ENCODE measurements at regions not wholly inside any gene's neighbourhood (a gene's known extent, or its start where the extent isn't known, plus 50 kb on each side); places are given as distances from the start of the nearest gene placed in this dataset.

DNA sequence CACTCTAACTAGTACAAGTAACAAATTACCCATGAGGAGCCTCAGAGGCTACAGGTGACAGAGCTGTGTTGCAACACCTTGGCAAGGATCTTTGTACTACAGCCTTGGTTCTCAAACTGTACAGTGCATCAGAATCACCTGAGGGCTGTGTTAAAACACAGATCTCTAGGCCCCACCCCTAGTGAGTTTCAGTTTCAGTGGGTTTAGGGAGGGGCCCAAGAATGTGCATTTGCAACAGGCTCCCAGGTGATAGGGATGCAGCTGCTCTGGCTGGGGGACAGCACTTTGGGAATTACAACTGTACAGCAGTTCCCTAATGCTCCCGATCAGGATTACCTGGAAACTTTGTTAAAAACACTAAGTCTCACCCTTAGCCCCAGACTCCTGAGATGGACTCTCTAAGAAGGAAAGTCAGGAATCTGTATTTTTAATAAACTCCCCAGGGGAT is 66.1 kb upstream of the NR2F2 start (continued):
- TF ChIP-seq, protein P1, sequence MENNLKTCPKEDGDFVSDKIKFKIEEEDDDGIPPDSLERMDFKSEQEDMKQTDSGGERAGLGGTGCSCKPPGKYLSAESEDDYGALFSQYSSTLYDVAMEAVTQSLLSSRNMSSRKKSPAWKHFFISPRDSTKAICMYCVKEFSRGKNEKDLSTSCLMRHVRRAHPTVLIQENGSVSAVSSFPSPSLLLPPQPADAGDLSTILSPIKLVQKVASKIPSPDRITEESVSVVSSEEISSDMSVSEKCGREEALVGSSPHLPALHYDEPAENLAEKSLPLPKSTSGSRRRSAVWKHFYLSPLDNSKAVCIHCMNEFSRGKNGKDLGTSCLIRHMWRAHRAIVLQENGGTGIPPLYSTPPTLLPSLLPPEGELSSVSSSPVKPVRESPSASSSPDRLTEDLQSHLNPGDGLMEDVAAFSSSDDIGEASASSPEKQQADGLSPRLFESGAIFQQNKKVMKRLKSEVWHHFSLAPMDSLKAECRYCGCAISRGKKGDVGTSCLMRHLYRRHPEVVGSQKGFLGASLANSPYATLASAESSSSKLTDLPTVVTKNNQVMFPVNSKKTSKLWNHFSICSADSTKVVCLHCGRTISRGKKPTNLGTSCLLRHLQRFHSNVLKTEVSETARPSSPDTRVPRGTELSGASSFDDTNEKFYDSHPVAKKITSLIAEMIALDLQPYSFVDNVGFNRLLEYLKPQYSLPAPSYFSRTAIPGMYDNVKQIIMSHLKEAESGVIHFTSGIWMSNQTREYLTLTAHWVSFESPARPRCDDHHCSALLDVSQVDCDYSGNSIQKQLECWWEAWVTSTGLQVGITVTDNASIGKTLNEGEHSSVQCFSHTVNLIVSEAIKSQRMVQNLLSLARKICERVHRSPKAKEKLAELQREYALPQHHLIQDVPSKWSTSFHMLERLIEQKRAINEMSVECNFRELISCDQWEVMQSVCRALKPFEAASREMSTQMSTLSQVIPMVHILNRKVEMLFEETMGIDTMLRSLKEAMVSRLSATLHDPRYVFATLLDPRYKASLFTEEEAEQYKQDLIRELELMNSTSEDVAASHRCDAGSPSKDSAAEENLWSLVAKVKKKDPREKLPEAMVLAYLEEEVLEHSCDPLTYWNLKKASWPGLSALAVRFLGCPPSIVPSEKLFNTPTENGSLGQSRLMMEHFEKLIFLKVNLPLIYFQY (CRISPR knock-in tag; IDR thresholded peaks at IDR 0.05; ENCODE audit: borderline replicate concordance), result no peak
- no peak for TF ChIP-seq ZNF317 (CRISPR knock-in tag; IDR thresholded peaks at IDR 0.05)
- 0 out of 2 replicates have a peak, but pooled peaks have one; percentile 8 for TF ChIP-seq RXRB (CRISPR knock-in tag; IDR thresholded peaks at IDR 0.05; ENCODE audit: borderline replicate concordance)
- TF ChIP-seq KLF6 (CRISPR knock-in tag; IDR thresholded peaks at IDR 0.05), result no peak
- TF ChIP-seq KLF9 (CRISPR knock-in tag; IDR thresholded peaks at IDR 0.05; ENCODE audit: low read depth), result no peak
- TF ChIP-seq ZNF17 (CRISPR knock-in tag; IDR thresholded peaks at IDR 0.05), result no peak
- peak; percentile 51; the same call in 1 of the 2 replicates for TF ChIP-seq HMG20A (CRISPR knock-in tag; IDR thresholded peaks at IDR 0.05; ENCODE audit: borderline replicate concordance)
- TF ChIP-seq GFI1 (CRISPR knock-in tag; IDR thresholded peaks at IDR 0.05; ENCODE audit: borderline replicate concordance), result no peak
- no peak for TF ChIP-seq NCOA5 (CRISPR knock-in tag; IDR thresholded peaks at IDR 0.05)
- TF ChIP-seq ZNF138 (CRISPR knock-in tag; IDR thresholded peaks at IDR 0.05; ENCODE audit: low read depth), result no peak
- TF ChIP-seq ZNF136 (CRISPR knock-in tag; IDR thresholded peaks at IDR 0.05; ENCODE audit: low read depth), result no peak
- TF ChIP-seq SP140L (CRISPR knock-in tag; IDR thresholded peaks at IDR 0.05; ENCODE audit: borderline replicate concordance), result no peak
- TF ChIP-seq STAG1 (CRISPR knock-in tag; IDR thresholded peaks at IDR 0.05), result no peak
- TF ChIP-seq KAT2B (IDR thresholded peaks at IDR 0.05; ENCODE audit: borderline replicate concordance, low read depth, low read length), result no peak
- TF ChIP-seq RARA (CRISPR knock-in tag; IDR thresholded peaks at IDR 0.05), result no peak
- TF ChIP-seq, protein P2, sequence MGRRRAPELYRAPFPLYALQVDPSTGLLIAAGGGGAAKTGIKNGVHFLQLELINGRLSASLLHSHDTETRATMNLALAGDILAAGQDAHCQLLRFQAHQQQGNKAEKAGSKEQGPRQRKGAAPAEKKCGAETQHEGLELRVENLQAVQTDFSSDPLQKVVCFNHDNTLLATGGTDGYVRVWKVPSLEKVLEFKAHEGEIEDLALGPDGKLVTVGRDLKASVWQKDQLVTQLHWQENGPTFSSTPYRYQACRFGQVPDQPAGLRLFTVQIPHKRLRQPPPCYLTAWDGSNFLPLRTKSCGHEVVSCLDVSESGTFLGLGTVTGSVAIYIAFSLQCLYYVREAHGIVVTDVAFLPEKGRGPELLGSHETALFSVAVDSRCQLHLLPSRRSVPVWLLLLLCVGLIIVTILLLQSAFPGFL (CRISPR knock-in tag; IDR thresholded peaks at IDR 0.05), result no peak
- no peak for TF ChIP-seq SRSF9 (IDR thresholded peaks at IDR 0.05; ENCODE audit: borderline replicate concordance, insufficient read depth, low read depth, low read length, poor library complexity, severe bottlenecking)
- TF ChIP-seq ONECUT2 (CRISPR knock-in tag; IDR thresholded peaks at IDR 0.05), result no peak
- TF ChIP-seq ZNF792 (CRISPR knock-in tag; IDR thresholded peaks at IDR 0.05), result no peak
- 0 out of 2 replicates have a peak, but pooled peaks have one; percentile 14 for TF ChIP-seq HMG20B (CRISPR knock-in tag; conservative IDR thresholded peaks at IDR 0.05)
- no peak for TF ChIP-seq ZNF274 (CRISPR knock-in tag; IDR thresholded peaks at IDR 0.05)
- TF ChIP-seq, protein P3, sequence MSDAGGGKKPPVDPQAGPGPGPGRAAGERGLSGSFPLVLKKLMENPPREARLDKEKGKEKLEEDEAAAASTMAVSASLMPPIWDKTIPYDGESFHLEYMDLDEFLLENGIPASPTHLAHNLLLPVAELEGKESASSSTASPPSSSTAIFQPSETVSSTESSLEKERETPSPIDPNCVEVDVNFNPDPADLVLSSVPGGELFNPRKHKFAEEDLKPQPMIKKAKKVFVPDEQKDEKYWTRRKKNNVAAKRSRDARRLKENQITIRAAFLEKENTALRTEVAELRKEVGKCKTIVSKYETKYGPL (CRISPR knock-in tag; IDR thresholded peaks at IDR 0.05), result no peak
- no peak for TF ChIP-seq MYC (CRISPR knock-in tag; IDR thresholded peaks at IDR 0.05; ENCODE audit: borderline replicate concordance)
- no peak for TF ChIP-seq HOXA9 (CRISPR knock-in tag; IDR thresholded peaks at IDR 0.05; ENCODE audit: borderline replicate concordance)
- TF ChIP-seq ZNF329 (CRISPR knock-in tag; IDR thresholded peaks at IDR 0.05; ENCODE audit: low read depth), result no peak
- TF ChIP-seq HOXD1 (CRISPR knock-in tag; IDR thresholded peaks at IDR 0.05), result no peak
- TF ChIP-seq, protein P4, sequence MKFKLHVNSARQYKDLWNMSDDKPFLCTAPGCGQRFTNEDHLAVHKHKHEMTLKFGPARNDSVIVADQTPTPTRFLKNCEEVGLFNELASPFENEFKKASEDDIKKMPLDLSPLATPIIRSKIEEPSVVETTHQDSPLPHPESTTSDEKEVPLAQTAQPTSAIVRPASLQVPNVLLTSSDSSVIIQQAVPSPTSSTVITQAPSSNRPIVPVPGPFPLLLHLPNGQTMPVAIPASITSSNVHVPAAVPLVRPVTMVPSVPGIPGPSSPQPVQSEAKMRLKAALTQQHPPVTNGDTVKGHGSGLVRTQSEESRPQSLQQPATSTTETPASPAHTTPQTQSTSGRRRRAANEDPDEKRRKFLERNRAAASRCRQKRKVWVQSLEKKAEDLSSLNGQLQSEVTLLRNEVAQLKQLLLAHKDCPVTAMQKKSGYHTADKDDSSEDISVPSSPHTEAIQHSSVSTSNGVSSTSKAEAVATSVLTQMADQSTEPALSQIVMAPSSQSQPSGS (CRISPR knock-in tag; IDR thresholded peaks at IDR 0.05), result no peak; the same call in 1 of the 2 replicates
